GM23338 (cell line): ENCODE measurements at regions not wholly inside any gene's neighbourhood (a gene's known extent, or its start where the extent isn't known, plus 50 kb on each side); places are given as distances from the start of the nearest gene placed in this dataset.

Experiments used
- ATAC-seq: fragments of 200-7000 bp; cut with Tn5 transposase; 3 replicates; pipeline ENCODE4 v1.9.1; 2020
- DNase-seq: peaks from one replicate; pipeline ENCODE4 v3.0.0-alpha.2; 2015; ENCODE audit warnings: low spot score
- H2AFZ ChIP-seq: fragments of 200-600 bp; sonication (generic); 2 replicates; pipeline ENCODE4 v1.8.0; 2016; ENCODE audit warnings: antibody characterized with exemption, mild to moderate bottlenecking, moderate library complexity
- H3F3A ChIP-seq: fragments of 200-600 bp; sonication (generic); replicated peaks from 2 replicates; pipeline ENCODE4 v1.8.0; 2017; ENCODE audit warnings: antibody characterized with exemption, mixed run types, low read depth
- H3K27ac ChIP-seq: fragments of 200-600 bp; sonication (generic); 2 replicates; pipeline ENCODE4 v1.6.1; 2016; ENCODE audit warnings: low read depth
- H3K27me3 ChIP-seq: fragments of 200-600 bp; sonication (generic); 2 replicates; pipeline ENCODE4 v1.8.0; 2016; ENCODE audit warnings: mild to moderate bottlenecking, mixed run types, moderate library complexity; ENCODE audit not compliant: insufficient read depth
- H3K36me3 ChIP-seq: fragments of 200-600 bp; sonication (generic); 2 replicates; pipeline ENCODE4 v1.8.0; 2016; ENCODE audit warnings: mild to moderate bottlenecking; ENCODE audit not compliant: insufficient read depth
- H3K4me1 ChIP-seq: fragments of 200-600 bp; sonication (generic); 2 replicates; pipeline ENCODE4 v1.8.0; 2016; ENCODE audit warnings: mild to moderate bottlenecking, moderate library complexity; ENCODE audit not compliant: insufficient read depth
- H3K4me2 ChIP-seq: fragments of 200-600 bp; sonication (generic); 2 replicates; pipeline ENCODE4 v1.7.1; 2017; ENCODE audit warnings: mixed run types
- H3K4me3 ChIP-seq: fragments of 200-600 bp; sonication (generic); 2 replicates; pipeline ENCODE4 v1.6.1; 2016; ENCODE audit warnings: mixed run types
- H3K79me2 ChIP-seq: fragments of 200-600 bp; sonication (generic); replicated peaks from 2 replicates; pipeline ENCODE4 v1.8.0; 2017; ENCODE audit warnings: mild to moderate bottlenecking; ENCODE audit not compliant: insufficient read depth
- H3K9me2 ChIP-seq: fragments of 200-600 bp; sonication (generic); 2 replicates; pipeline ENCODE4 v1.8.0; 2017; ENCODE audit not compliant: insufficient read depth
- H4K20me1 ChIP-seq: fragments of 200-600 bp; sonication (generic); replicated peaks from 2 replicates; pipeline ENCODE4 v1.8.0; 2017; ENCODE audit warnings: mild to moderate bottlenecking; ENCODE audit not compliant: insufficient read depth
- H3K27ac Mint-ChIP-seq: 2 replicates; pipeline ENCODE4 v1.8.0; 2020; ENCODE audit warnings: inconsistent platforms, mild to moderate bottlenecking, moderate library complexity, mixed read lengths
- H3K27me3 Mint-ChIP-seq: 3 replicates; pipeline ENCODE4 v1.8.0; 2022; ENCODE audit warnings: low read depth, mild to moderate bottlenecking, moderate library complexity, mixed read lengths, inconsistent platforms; ENCODE audit not compliant: insufficient read depth, poor library complexity
- H3K36me3 Mint-ChIP-seq: 3 replicates; pipeline ENCODE4 v1.8.0; 2021; ENCODE audit warnings: low read depth, mild to moderate bottlenecking, inconsistent platforms, moderate library complexity, mixed read lengths
- H3K4me1 Mint-ChIP-seq: 3 replicates; pipeline ENCODE4 v1.8.0; 2020; ENCODE audit warnings: mild to moderate bottlenecking, inconsistent platforms, mixed read lengths
- H3K4me3 Mint-ChIP-seq: 3 replicates; pipeline ENCODE4 v1.8.0; 2021; ENCODE audit warnings: moderate library complexity, mild to moderate bottlenecking, inconsistent platforms, mixed read lengths
- H3K9me3 Mint-ChIP-seq: 3 replicates; pipeline ENCODE4 v1.8.0; 2020; ENCODE audit warnings: moderate library complexity, mild to moderate bottlenecking, inconsistent platforms, mixed read lengths
- EZH2 ChIP-seq: fragments of 200-600 bp; sonication (generic); IDR thresholded peaks from one replicate; pipeline ENCODE4 v1.8.0; 2017; ENCODE audit warnings: antibody characterized with exemption, mild to moderate bottlenecking, low read depth; ENCODE audit not compliant: unreplicated experiment
- EZH2phosphoT487 ChIP-seq: fragments of 200-600 bp; sonication (generic); IDR thresholded peaks from one replicate; pipeline ENCODE4 v1.8.1; 2018; ENCODE audit warnings: antibody characterized with exemption; ENCODE audit not compliant: unreplicated experiment
- JUNB ChIP-seq: IDR thresholded peaks from one replicate; pipeline ENCODE4 v1.6.1; 2016; ENCODE audit warnings: antibody characterized with exemption; ENCODE audit not compliant: unreplicated experiment
- NANOG ChIP-seq: IDR thresholded peaks from 2 replicates; pipeline ENCODE4 v1.6.1; 2016; ENCODE audit warnings: antibody characterized with exemption, borderline replicate concordance
- STAT1 ChIP-seq: IDR thresholded peaks from one replicate; pipeline ENCODE4 v1.6.1; 2016; ENCODE audit warnings: antibody characterized with exemption; ENCODE audit not compliant: unreplicated experiment
- ZNF331 ChIP-seq: fragments of 250-450 bp; sonication (Bioruptor Pico); IDR thresholded peaks from 2 replicates; pipeline ENCODE4 v1.5.0; 2020; ENCODE audit warnings: low read depth, mild to moderate bottlenecking, moderate library complexity
- TF ChIP-seq, protein P1 (sequence below), 2 experiments: fragments of 200-600 bp in 1 of 2; sonication (generic) in 1 of 2; conservative IDR thresholded peaks; 2 replicates each; pipeline versions ENCODE4 v1.5.1 to v1.6.1; 2016 to 2017; ENCODE audit warnings: antibody characterized with exemption in 2 of 2, low read depth in 2 of 2, mild to moderate bottlenecking in 2 of 2, moderate library complexity in 1 of 2
- TF ChIP-seq, protein P2 (sequence below): IDR thresholded peaks from 2 replicates; pipeline ENCODE4 v1.6.1; 2016; ENCODE audit warnings: antibody characterized with exemption
- TF ChIP-seq, protein P3 (sequence below): fragments of 250-450 bp; sonication (Bioruptor Pico); IDR thresholded peaks from 2 replicates; pipeline ENCODE4 v1.5.0; 2020; ENCODE audit warnings: mild to moderate bottlenecking, moderate library complexity

DNA sequence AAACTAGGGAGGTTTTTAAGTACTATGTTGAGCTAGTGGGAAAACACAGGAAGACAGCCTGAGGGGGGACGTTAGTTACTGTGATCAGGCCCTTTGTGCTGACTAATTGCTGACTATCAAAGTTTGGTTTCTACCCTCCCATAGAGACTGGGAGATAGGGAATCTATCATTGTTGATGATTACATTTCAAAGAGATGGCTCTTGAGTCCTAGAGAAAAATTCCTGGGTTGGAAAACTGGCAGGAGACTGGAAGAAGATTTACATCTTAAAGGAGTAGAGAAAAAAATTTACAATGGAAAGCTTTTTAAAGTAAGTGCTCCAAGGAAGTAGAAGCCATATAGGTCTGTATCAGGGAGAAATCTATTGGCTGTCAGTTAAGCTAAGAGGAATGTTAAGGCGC is 522.0 kb upstream of the KLHL1 start (continued):
- TF ChIP-seq EZH2 (no peak), EZH2phosphoT487 (no peak), STAT1 (no peak), JUNB (no peak)

DNA sequence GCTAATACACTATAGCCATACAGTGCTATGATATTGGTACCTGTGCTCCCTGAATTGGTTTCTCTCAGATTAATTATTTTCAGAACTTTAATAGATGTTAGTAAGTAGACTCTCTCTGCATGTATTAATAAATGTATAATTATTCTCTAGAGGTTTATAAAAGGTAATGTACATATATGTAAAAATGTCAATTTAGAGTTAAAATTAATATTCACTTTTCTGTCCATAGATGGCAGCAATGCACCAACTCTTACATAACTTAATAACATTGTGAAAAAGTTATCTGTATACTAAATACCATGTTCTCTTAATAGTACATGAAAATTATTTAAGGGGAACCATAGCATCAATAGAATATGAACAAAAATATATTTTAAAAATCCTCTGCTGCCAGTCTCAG is 515.0 kb upstream of the KLHL1 start:
- H3K9me3 Mint-ChIP-seq, result no peaks in the 10 kb centered on the region; the same call in 2 of the 3 replicates
- H3K79me2 ChIP-seq, result no peaks in the 10 kb centered on the region
- no peaks in the 10 kb centered on the region for H3F3A ChIP-seq
- no peaks in the 10 kb centered on the region for H3K36me3 Mint-ChIP-seq
- H3K4me1 Mint-ChIP-seq, result peaks cover 4% of the 10 kb centered on the region; the same call in 2 of the 3 replicates
- TF ChIP-seq ZNF331 (CRISPR knock-in tag), result no peak
- TF ChIP-seq, protein P1, sequence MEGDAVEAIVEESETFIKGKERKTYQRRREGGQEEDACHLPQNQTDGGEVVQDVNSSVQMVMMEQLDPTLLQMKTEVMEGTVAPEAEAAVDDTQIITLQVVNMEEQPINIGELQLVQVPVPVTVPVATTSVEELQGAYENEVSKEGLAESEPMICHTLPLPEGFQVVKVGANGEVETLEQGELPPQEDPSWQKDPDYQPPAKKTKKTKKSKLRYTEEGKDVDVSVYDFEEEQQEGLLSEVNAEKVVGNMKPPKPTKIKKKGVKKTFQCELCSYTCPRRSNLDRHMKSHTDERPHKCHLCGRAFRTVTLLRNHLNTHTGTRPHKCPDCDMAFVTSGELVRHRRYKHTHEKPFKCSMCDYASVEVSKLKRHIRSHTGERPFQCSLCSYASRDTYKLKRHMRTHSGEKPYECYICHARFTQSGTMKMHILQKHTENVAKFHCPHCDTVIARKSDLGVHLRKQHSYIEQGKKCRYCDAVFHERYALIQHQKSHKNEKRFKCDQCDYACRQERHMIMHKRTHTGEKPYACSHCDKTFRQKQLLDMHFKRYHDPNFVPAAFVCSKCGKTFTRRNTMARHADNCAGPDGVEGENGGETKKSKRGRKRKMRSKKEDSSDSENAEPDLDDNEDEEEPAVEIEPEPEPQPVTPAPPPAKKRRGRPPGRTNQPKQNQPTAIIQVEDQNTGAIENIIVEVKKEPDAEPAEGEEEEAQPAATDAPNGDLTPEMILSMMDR (conservative IDR thresholded peaks at IDR 0.05; ENCODE audit: low read depth in 2 of 2), result peak in 1 of 2 experiments; percentile 58; a peak in 3 of 4 replicates
- H3K4me2 ChIP-seq, result no peak overlapping the region
- peaks cover 3% of the 10 kb centered on the region; the same call in 1 of the 2 replicates for H3K4me1 ChIP-seq
- H3K27me3 ChIP-seq, result peaks cover 17% of the 10 kb centered on the region
- no peaks in the 10 kb centered on the region for H3K27me3 Mint-ChIP-seq
- H3K9me2 ChIP-seq, result no peaks in the 10 kb centered on the region
- H3K27ac Mint-ChIP-seq, result no peak overlapping the region
- H4K20me1 ChIP-seq, result no peaks in the 10 kb centered on the region
- no peak overlapping the region for H3K4me3 ChIP-seq
- H3K4me3 Mint-ChIP-seq, result no peak overlapping the region
- H3K36me3 ChIP-seq, result no peaks in the 10 kb centered on the region
- no peak overlapping the region for H2AFZ ChIP-seq
- ATAC-seq (no peak), DNase-seq (no peak)
- H3K27ac ChIP-seq, result no peak overlapping the region

DNA sequence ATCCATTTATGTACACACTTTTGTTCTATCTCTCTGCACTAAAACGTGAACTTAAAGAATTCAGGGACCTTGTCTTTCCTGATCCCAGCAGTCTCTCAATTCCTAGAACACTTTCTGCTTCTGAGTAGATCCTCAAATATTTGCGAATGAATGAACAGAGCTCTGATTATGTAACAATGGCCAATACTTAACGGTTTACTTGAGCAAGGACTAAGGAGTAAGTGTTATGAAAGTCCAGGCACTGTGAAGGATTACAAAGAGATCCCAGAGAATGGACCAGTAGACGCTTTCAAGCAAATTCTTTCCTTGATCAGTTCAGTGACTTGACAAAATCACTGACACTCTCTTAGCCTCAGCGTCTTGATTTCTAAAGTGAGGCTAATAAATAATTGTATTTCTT is 514.5 kb upstream of the KLHL1 start:
- DNase-seq (no peak), ATAC-seq (no peak)
- Histone ChIP-seq H3K27ac (no peak overlapping the region), H3K79me2 (no peaks in the 10 kb centered on the region), H2AFZ (no peak overlapping the region), H3K4me3 (no peak overlapping the region), H3F3A (no peaks in the 10 kb centered on the region), H3K4me1 (peaks cover 3% of the 10 kb centered on the region; the same call in 1 of the 2 replicates), H3K9me2 (no peaks in the 10 kb centered on the region), H4K20me1 (no peaks in the 10 kb centered on the region), H3K27me3 (peaks cover 13% of the 10 kb centered on the region), H3K36me3 (no peaks in the 10 kb centered on the region), H3K4me2 (no peak overlapping the region)
- Mint-ChIP-seq H3K9me3 (no peaks in the 10 kb centered on the region; the same call in 2 of the 3 replicates), H3K4me3 (no peak overlapping the region), H3K36me3 (no peaks in the 10 kb centered on the region), H3K4me1 (peaks cover 4% of the 10 kb centered on the region; the same call in 2 of the 3 replicates), H3K27ac (no peak overlapping the region), H3K27me3 (no peaks in the 10 kb centered on the region)
- TF ChIP-seq ZNF331 (CRISPR knock-in tag) (no peak), NANOG (no peak), EZH2phosphoT487 (no peak), STAT1 (no peak), EZH2 (no peak)
- TF ChIP-seq, protein P2, sequence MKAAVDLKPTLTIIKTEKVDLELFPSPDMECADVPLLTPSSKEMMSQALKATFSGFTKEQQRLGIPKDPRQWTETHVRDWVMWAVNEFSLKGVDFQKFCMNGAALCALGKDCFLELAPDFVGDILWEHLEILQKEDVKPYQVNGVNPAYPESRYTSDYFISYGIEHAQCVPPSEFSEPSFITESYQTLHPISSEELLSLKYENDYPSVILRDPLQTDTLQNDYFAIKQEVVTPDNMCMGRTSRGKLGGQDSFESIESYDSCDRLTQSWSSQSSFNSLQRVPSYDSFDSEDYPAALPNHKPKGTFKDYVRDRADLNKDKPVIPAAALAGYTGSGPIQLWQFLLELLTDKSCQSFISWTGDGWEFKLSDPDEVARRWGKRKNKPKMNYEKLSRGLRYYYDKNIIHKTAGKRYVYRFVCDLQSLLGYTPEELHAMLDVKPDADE, result no peak
- TF ChIP-seq, protein P3, sequence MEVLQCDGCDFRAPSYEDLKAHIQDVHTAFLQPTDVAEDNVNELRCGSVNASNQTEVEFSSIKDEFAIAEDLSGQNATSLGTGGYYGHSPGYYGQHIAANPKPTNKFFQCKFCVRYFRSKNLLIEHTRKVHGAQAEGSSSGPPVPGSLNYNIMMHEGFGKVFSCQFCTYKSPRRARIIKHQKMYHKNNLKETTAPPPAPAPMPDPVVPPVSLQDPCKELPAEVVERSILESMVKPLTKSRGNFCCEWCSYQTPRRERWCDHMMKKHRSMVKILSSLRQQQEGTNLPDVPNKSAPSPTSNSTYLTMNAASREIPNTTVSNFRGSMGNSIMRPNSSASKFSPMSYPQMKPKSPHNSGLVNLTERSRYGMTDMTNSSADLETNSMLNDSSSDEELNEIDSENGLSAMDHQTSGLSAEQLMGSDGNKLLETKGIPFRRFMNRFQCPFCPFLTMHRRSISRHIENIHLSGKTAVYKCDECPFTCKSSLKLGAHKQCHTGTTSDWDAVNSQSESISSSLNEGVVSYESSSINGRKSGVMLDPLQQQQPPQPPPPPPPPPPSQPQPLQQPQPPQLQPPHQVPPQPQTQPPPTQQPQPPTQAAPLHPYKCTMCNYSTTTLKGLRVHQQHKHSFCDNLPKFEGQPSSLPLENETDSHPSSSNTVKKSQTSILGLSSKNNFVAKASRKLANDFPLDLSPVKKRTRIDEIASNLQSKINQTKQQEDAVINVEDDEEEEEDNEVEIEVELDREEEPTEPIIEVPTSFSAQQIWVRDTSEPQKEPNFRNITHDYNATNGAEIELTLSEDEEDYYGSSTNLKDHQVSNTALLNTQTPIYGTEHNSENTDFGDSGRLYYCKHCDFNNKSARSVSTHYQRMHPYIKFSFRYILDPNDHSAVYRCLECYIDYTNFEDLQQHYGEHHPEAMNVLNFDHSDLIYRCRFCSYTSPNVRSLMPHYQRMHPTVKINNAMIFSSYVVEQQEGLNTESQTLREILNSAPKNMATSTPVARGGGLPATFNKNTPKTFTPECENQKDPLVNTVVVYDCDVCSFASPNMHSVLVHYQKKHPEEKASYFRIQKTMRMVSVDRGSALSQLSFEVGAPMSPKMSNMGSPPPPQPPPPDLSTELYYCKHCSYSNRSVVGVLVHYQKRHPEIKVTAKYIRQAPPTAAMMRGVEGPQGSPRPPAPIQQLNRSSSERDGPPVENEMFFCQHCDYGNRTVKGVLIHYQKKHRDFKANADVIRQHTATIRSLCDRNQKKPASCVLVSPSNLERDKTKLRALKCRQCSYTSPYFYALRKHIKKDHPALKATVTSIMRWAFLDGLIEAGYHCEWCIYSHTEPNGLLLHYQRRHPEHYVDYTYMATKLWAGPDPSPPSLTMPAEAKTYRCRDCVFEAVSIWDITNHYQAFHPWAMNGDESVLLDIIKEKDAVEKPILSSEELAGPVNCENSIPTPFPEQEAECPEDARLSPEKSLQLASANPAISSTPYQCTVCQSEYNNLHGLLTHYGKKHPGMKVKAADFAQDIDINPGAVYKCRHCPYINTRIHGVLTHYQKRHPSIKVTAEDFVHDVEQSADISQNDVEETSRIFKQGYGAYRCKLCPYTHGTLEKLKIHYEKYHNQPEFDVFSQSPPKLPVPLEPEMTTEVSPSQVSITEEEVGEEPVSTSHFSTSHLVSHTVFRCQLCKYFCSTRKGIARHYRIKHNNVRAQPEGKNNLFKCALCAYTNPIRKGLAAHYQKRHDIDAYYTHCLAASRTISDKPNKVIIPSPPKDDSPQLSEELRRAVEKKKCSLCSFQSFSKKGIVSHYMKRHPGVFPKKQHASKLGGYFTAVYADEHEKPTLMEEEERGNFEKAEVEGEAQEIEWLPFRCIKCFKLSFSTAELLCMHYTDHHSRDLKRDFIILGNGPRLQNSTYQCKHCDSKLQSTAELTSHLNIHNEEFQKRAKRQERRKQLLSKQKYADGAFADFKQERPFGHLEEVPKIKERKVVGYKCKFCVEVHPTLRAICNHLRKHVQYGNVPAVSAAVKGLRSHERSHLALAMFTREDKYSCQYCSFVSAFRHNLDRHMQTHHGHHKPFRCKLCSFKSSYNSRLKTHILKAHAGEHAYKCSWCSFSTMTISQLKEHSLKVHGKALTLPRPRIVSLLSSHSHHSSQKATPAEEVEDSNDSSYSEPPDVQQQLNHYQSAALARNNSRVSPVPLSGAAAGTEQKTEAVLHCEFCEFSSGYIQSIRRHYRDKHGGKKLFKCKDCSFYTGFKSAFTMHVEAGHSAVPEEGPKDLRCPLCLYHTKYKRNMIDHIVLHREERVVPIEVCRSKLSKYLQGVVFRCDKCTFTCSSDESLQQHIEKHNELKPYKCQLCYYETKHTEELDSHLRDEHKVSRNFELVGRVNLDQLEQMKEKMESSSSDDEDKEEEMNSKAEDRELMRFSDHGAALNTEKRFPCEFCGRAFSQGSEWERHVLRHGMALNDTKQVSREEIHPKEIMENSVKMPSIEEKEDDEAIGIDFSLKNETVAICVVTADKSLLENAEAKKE (CRISPR knock-in tag), result no peak
